ENCODE measurements at regions not wholly inside any gene's neighbourhood (a gene's known extent, or its start where the extent isn't known, plus 50 kb on each side); places are given as distances from the start of the nearest gene placed in this dataset.

GRCh38 chr17:33639103-33639880 lies 346.2 kb upstream of the ASIC2 start:
- no peak for ATAC-seq
- no peak for DNase-seq
- peaks cover 18% of the 10 kb centered on the region for H3K4me1 Mint-ChIP-seq (ENCODE audit: low read depth)
- H3K9me3 Mint-ChIP-seq (ENCODE audit: insufficient read depth), result peaks cover 21% of the 10 kb centered on the region
- ChIA-PET CTCF (no interaction called here), POLR2A (no interaction called here)
- H3K4me3 Mint-ChIP-seq, result no peak overlapping the region
- no peaks in the 10 kb centered on the region for H3K27me3 Mint-ChIP-seq (ENCODE audit: low read depth)
- H3K27ac Mint-ChIP-seq, result no peak overlapping the region
- H3K36me3 Mint-ChIP-seq (ENCODE audit: low read depth), result peaks cover 10% of the 10 kb centered on the region

GRCh38 chr17:33640629-33641028 lies 347.5 kb upstream of the ASIC2 start:
- CTCF ChIA-PET, result no interaction called here
- peaks cover 21% of the 10 kb centered on the region for H3K9me3 Mint-ChIP-seq (ENCODE audit: insufficient read depth)
- peaks cover 18% of the 10 kb centered on the region for H3K4me1 Mint-ChIP-seq (ENCODE audit: low read depth)
- DNase-seq (no peak), ATAC-seq (no peak)
- POLR2A ChIA-PET, result no interaction called here
- H3K36me3 Mint-ChIP-seq (ENCODE audit: low read depth), result peaks cover 10% of the 10 kb centered on the region
- H3K4me3 Mint-ChIP-seq, result no peak overlapping the region
- no peak overlapping the region for H3K27ac Mint-ChIP-seq
- no peaks in the 10 kb centered on the region for H3K27me3 Mint-ChIP-seq (ENCODE audit: low read depth)

GRCh38 chr17:33642002-33642401 lies 348.9 kb upstream of the ASIC2 start:
- H3K27ac Mint-ChIP-seq, result no peak overlapping the region
- peaks cover 15% of the 10 kb centered on the region for H3K4me1 Mint-ChIP-seq (ENCODE audit: low read depth)
- ATAC-seq (no peak), DNase-seq (no peak)
- POLR2A ChIA-PET, result no interaction called here
- peaks cover 20% of the 10 kb centered on the region for H3K9me3 Mint-ChIP-seq (ENCODE audit: insufficient read depth)
- CTCF ChIA-PET, result no interaction called here
- H3K27me3 Mint-ChIP-seq (ENCODE audit: low read depth), result no peaks in the 10 kb centered on the region
- H3K4me3 Mint-ChIP-seq, result no peak overlapping the region
- peaks cover 10% of the 10 kb centered on the region for H3K36me3 Mint-ChIP-seq (ENCODE audit: low read depth)

GRCh38 chr17:33647956-33648355 lies 354.9 kb upstream of the ASIC2 start:
- ChIA-PET POLR2A (no interaction called here), CTCF (no interaction called here)
- Mint-ChIP-seq H3K27ac (no peak overlapping the region), H3K4me1 (ENCODE audit: low read depth) (no peaks in the 10 kb centered on the region), H3K4me3 (no peak overlapping the region), H3K36me3 (ENCODE audit: low read depth) (no peaks in the 10 kb centered on the region), H3K9me3 (ENCODE audit: insufficient read depth) (no peaks in the 10 kb centered on the region), H3K27me3 (ENCODE audit: low read depth) (no peaks in the 10 kb centered on the region)
- ATAC-seq (no peak), DNase-seq (no peak)

- CTCF ChIA-PET, result interaction anchor here (2.2 kb wide), 1 partner anchor 24 kb away, joined by 6 read pairs; no protein-coding TSS in a partner anchor
- DNase-seq (no peak), ATAC-seq (no peak)
- Mint-ChIP-seq H3K27me3 (ENCODE audit: low read depth) (peaks cover 14% of the 10 kb centered on the region), H3K27ac (no peak overlapping the region), H3K36me3 (ENCODE audit: low read depth) (no peaks in the 10 kb centered on the region), H3K4me3 (no peak overlapping the region), H3K9me3 (ENCODE audit: insufficient read depth) (no peaks in the 10 kb centered on the region), H3K4me1 (ENCODE audit: low read depth) (no peaks in the 10 kb centered on the region)
- POLR2A ChIA-PET, result no interaction called here
Observed at GRCh38 chr17:33650304-33650703, 357.2 kb upstream of the ASIC2 start.

- CTCF ChIA-PET, result interaction anchor here (2.2 kb wide), 1 partner anchor 23 kb away, joined by 6 read pairs; no protein-coding TSS in a partner anchor
- Mint-ChIP-seq H3K36me3 (ENCODE audit: low read depth) (no peaks in the 10 kb centered on the region), H3K27me3 (ENCODE audit: low read depth) (peaks cover 15% of the 10 kb centered on the region), H3K9me3 (ENCODE audit: insufficient read depth) (no peaks in the 10 kb centered on the region), H3K4me3 (no peak overlapping the region), H3K4me1 (ENCODE audit: low read depth) (no peaks in the 10 kb centered on the region), H3K27ac (no peak overlapping the region)
- POLR2A ChIA-PET, result interaction anchor here (0.6 kb wide), 1 partner anchor 991 kb away, joined by 3 read pairs; no protein-coding TSS in a partner anchor
- ATAC-seq (no peak), DNase-seq (no peak)
Observed at GRCh38 chr17:33651686-33652085, 358.6 kb upstream of the ASIC2 start.

- H3K27ac Mint-ChIP-seq, result no peak overlapping the region
- H3K36me3 Mint-ChIP-seq (ENCODE audit: low read depth), result no peaks in the 10 kb centered on the region
- no peak for DNase-seq
- CTCF ChIA-PET, result interaction anchor here (1.1 kb wide), 1 partner anchor 21 kb away, joined by 4 read pairs; no protein-coding TSS in a partner anchor
- no peaks in the 10 kb centered on the region for H3K4me1 Mint-ChIP-seq (ENCODE audit: low read depth)
- H3K27me3 Mint-ChIP-seq (ENCODE audit: low read depth), result peaks cover 15% of the 10 kb centered on the region
- POLR2A ChIA-PET, result interaction anchor here (0.7 kb wide), 1 partner anchor 12 kb away, joined by 3 read pairs; no protein-coding TSS in a partner anchor
- no peak for ATAC-seq
- no peak overlapping the region for H3K4me3 Mint-ChIP-seq
- H3K9me3 Mint-ChIP-seq (ENCODE audit: insufficient read depth), result no peaks in the 10 kb centered on the region
Observed at GRCh38 chr17:33652731-33653398, 359.8 kb upstream of the ASIC2 start.

- no peaks in the 10 kb centered on the region for H3K36me3 Mint-ChIP-seq (ENCODE audit: low read depth)
- ChIA-PET CTCF (interaction anchor here (1.1 kb wide), 1 partner anchor 21 kb away, joined by 4 read pairs; no protein-coding TSS in a partner anchor), POLR2A (interaction anchor here (0.7 kb wide), 1 partner anchor 11 kb away, joined by 3 read pairs; no protein-coding TSS in a partner anchor)
- no peak for DNase-seq
- no peak overlapping the region for H3K27ac Mint-ChIP-seq
- no peaks in the 10 kb centered on the region for H3K9me3 Mint-ChIP-seq (ENCODE audit: insufficient read depth)
- no peak for ATAC-seq
- no peak overlapping the region for H3K4me3 Mint-ChIP-seq
- H3K4me1 Mint-ChIP-seq (ENCODE audit: low read depth), result no peaks in the 10 kb centered on the region
- H3K27me3 Mint-ChIP-seq (ENCODE audit: low read depth), result peaks cover 15% of the 10 kb centered on the region
Observed at GRCh38 chr17:33653399-33653788, 360.3 kb upstream of the ASIC2 start.

GRCh38 chr17:33657181-33657580 lies 364.1 kb upstream of the ASIC2 start:
- ChIA-PET POLR2A (no interaction called here), CTCF (no interaction called here)
- Mint-ChIP-seq H3K27me3 (ENCODE audit: low read depth) (peaks cover 19% of the 10 kb centered on the region), H3K9me3 (ENCODE audit: insufficient read depth) (no peaks in the 10 kb centered on the region), H3K4me1 (ENCODE audit: low read depth) (no peaks in the 10 kb centered on the region), H3K36me3 (ENCODE audit: low read depth) (no peaks in the 10 kb centered on the region), H3K4me3 (no peak overlapping the region), H3K27ac (no peak overlapping the region)
- ATAC-seq, result no peak
- no peak for DNase-seq

- no peaks in the 10 kb centered on the region for H3K9me3 Mint-ChIP-seq (ENCODE audit: insufficient read depth)
- no peak overlapping the region for H3K27ac Mint-ChIP-seq
- DNase-seq, result no peak
- no peak for ATAC-seq
- H3K27me3 Mint-ChIP-seq (ENCODE audit: low read depth), result peaks cover 13% of the 10 kb centered on the region
- H3K36me3 Mint-ChIP-seq (ENCODE audit: low read depth), result no peaks in the 10 kb centered on the region
- ChIA-PET POLR2A (no interaction called here), CTCF (no interaction called here)
- peaks cover under 1% of the 10 kb centered on the region for H3K4me1 Mint-ChIP-seq (ENCODE audit: low read depth)
- no peak overlapping the region for H3K4me3 Mint-ChIP-seq
Observed at GRCh38 chr17:33661975-33662374, 368.9 kb upstream of the ASIC2 start.

GRCh38 chr17:33664116-33664840 lies 371.2 kb upstream of the ASIC2 start:
- Mint-ChIP-seq H3K4me1 (ENCODE audit: low read depth) (peaks cover 6% of the 10 kb centered on the region), H3K4me3 (no peak overlapping the region), H3K36me3 (ENCODE audit: low read depth) (no peaks in the 10 kb centered on the region), H3K27me3 (ENCODE audit: low read depth) (peaks cover 16% of the 10 kb centered on the region), H3K27ac (no peak overlapping the region), H3K9me3 (ENCODE audit: insufficient read depth) (no peaks in the 10 kb centered on the region)
- no peak for DNase-seq
- ATAC-seq, result no peak
- ChIA-PET POLR2A (interaction anchor here (0.6 kb wide), 1 partner anchor 11 kb away, joined by 3 read pairs; no protein-coding TSS in a partner anchor), CTCF (no interaction called here)

Data from activated CD8-positive, alpha-beta T cell treated with anti-CD3 and anti-CD28 coated beads, Interleukin-2, amount 10 ng/mL, durations not matched to agents 7 days and 5 days (primary cell).